Psoas muscle (tissue), 7 donors: ENCODE measurements at regions not wholly inside any gene's neighbourhood (a gene's known extent, or its start where the extent isn't known, plus 50 kb on each side); places are given as distances from the start of the nearest gene placed in this dataset.

Source experiments
- ATAC-seq, 4 donors: fragments of 200-7000 bp; cut with Tn5 transposase; one replicate each; pipeline ENCODE4 v1.9.1; 2020; ENCODE audit warnings: moderate library complexity in 3 of 4, mild to moderate bottlenecking in 2 of 4
- DNase-seq, 2 donors: peaks; one replicate each; pipeline ENCODE4 v3.0.0-alpha.2; 2020
- H3K27ac ChIP-seq: fragments of 200-600 bp; one replicate; pipeline ENCODE4 v1.8.0; 2022
- H3K27me3 ChIP-seq, 3 donors: fragments of 200-600 bp in 1 of 3; one replicate each; pipeline versions ENCODE4 v1.6.1 to v1.8.0; 2013 to 2022; ENCODE audit warnings: low read length in 2 of 3, mild to moderate bottlenecking in 2 of 3, moderate library complexity in 1 of 3; ENCODE audit not compliant: insufficient read depth in 3 of 3
- H3K36me3 ChIP-seq, 2 donors: fragments of 200-600 bp in 1 of 2; one replicate each; pipeline versions ENCODE4 v1.6.1 to v1.8.0; 2013 to 2022; ENCODE audit warnings: low read depth in 1 of 2, mild to moderate bottlenecking in 1 of 2, moderate library complexity in 1 of 2; ENCODE audit not compliant: insufficient read depth in 1 of 2
- H3K4me1 ChIP-seq: fragments of 200-600 bp; one replicate; pipeline ENCODE4 v1.8.0; 2022
- H3K4me3 ChIP-seq: fragments of 200-600 bp; one replicate; pipeline ENCODE4 v1.8.0; 2022; ENCODE audit warnings: mild to moderate bottlenecking
- H3K9me3 ChIP-seq: fragments of 200-600 bp; one replicate; pipeline ENCODE4 v1.8.0; 2022
- WGBS, 3 donors: extraction: QIAGEN DNeasy Blood & Tissue Kit; methylation state at CpG; one replicate each; pipeline versions ENCODE4 v1.1.6 to v1.1.7; 2013; 5-methylcytosine and 5-hydroxymethylcytosine counted together
- intact Hi-C, 2 donors: fragments of 100-400 bp; cut with DNase I; formaldehyde crosslinking; loops; one replicate each; pipeline versions ENCODE4 v1.11.0 to v1.14.2; 2022
- TF ChIP-seq, protein P1 (sequence below): fragments of 200-600 bp; IDR thresholded peaks from one replicate; pipeline ENCODE4 v1.8.0; 2022; ENCODE audit warnings: antibody characterized with exemption
- donor health status: healthy with polysubstance abuse.
- donor health status: DM: no; HTN: no; CAD: no; lungs with moderate emphysema.
- donor health status: Bipolar disorder and iron deficiency.
- donor health status: healthy.
- donor health status: DM: yes; HTN: yes; CAD: no.
- donor health status: DM: no; HTN: no; CAD: no.
- donor health status: DM: yes; HTN: yes; CAD: no.

DNA sequence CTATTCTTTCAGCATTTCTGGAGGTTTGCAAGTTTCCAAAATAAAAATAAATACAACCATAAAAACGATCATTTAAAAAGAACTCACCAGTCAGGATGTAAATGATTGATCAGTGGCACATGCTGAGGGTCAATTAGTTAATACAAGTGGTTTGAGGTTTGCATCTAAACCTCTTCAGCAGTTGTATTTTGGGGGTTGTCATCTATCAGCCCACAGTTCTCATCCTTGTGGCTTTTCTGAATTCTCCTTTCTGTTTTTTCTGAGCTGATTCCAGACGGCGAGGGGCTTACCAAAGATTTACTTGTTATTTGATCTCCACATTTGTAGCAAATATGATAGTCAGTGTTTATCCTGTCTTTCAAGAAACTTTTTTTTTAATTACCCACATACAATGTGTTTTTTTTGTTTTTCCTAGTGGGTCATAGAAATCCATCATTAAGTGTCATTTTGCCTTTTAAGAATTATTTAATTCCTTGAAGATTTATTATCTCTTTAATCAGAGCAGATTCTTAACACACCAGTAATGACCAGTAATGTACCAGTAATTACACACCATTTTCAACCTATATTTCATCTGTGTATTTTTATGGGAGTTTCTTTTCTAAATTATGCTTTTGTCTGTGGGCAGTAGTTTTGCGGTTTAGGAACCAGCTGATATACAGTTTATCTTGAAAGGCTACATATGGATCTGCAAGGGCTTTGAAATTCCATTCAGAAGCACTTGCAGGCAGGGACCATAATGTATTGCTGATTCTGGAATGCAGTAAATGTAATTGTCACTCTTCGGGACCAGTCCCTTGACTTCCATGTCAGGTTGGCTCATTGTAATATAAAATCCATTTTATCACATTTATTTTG lies 56.3 kb upstream of the DAAM1 start:
- DNase-seq (no peak), ATAC-seq (no peak)
- intact Hi-C loops: no loop called here
- H3K9me3 ChIP-seq: no peaks in the 10 kb centered on the region
- TF ChIP-seq, protein P1, sequence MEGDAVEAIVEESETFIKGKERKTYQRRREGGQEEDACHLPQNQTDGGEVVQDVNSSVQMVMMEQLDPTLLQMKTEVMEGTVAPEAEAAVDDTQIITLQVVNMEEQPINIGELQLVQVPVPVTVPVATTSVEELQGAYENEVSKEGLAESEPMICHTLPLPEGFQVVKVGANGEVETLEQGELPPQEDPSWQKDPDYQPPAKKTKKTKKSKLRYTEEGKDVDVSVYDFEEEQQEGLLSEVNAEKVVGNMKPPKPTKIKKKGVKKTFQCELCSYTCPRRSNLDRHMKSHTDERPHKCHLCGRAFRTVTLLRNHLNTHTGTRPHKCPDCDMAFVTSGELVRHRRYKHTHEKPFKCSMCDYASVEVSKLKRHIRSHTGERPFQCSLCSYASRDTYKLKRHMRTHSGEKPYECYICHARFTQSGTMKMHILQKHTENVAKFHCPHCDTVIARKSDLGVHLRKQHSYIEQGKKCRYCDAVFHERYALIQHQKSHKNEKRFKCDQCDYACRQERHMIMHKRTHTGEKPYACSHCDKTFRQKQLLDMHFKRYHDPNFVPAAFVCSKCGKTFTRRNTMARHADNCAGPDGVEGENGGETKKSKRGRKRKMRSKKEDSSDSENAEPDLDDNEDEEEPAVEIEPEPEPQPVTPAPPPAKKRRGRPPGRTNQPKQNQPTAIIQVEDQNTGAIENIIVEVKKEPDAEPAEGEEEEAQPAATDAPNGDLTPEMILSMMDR: no peak
- H3K27ac ChIP-seq: no peak overlapping the region
- H3K4me3 ChIP-seq: no peak overlapping the region
- 84 to 91% (median 91%) methylated on average over 5 of the region's 5 CpGs for WGBS, 3 donors
- no peaks in the 10 kb centered on the region for H3K27me3 ChIP-seq
- H3K36me3 ChIP-seq: no peaks in the 10 kb centered on the region
- H3K4me1 ChIP-seq: no peaks in the 10 kb centered on the region

DNA sequence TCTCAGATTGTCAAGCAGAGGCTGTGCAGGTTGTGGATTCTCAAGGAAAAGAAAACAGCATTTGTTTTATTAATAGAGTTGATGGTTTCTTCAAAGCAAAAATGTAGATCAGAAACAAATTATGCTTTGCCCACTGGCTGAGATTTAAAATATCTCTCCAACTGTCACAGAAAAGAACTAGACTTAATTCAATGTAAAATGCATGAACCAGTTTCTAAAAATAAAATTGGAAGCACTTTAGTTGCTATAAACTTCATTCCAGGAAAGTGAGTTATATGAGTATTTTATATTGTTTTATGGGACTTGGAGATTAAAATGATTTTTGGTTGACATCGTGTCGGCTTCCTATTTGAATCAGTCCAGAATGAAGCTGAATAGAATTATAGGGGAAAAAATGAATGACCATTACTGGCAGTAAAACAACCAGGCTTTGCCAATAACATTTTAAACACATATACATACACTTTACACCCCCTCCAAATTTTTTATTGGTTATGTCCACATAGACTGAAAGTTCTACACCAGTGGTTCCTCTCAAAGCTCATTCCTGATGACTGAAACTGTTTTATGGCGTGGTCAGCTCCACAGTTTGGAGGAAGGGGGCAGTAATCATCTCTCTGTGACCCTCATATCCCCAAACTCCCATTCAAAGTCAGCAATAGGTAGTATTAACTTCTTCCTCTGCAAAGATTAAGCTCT lies 55.5 kb upstream of the DAAM1 start:
- Histone ChIP-seq H3K4me3 (no peak overlapping the region), H3K36me3 (no peaks in the 10 kb centered on the region), H3K27ac (no peak overlapping the region), H3K27me3 (no peaks in the 10 kb centered on the region), H3K4me1 (no peaks in the 10 kb centered on the region), H3K9me3 (no peaks in the 10 kb centered on the region)
- DNase-seq (no peak), ATAC-seq (no peak)
- TF ChIP-seq, protein P1: no peak
- 61 to 65% (median 63%) methylated on average over 3 of the region's 3 CpGs for WGBS, 3 donors
- intact Hi-C loops: no loop called here

DNA sequence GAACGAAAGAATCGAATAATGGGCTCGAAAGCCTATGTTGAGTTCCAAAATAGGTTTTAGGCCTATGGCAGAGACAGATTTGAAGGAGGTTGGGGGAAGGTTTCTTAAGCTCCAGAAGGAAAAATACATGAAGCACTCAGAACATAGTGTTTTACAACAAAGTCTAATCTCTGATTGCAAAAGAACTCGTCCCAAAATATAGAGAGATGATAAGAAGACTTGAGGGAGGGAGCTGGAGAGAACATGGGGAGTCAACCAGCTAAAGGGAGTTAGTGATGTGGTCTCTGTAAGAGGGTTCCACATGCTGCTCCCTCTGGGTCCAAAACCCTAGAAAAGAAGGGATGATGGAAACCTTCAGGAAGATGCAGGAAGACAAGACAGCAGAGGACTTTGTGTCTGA lies 54.8 kb upstream of the DAAM1 start:
- ATAC-seq (no peak), DNase-seq (no peak)
- TF ChIP-seq, protein P1: no peak
- no peak overlapping the region for H3K4me3 ChIP-seq
- intact Hi-C loops: no loop called here
- no peak overlapping the region for H3K27ac ChIP-seq
- H3K27me3 ChIP-seq: no peaks in the 10 kb centered on the region
- H3K36me3 ChIP-seq: no peaks in the 10 kb centered on the region
- no peaks in the 10 kb centered on the region for H3K9me3 ChIP-seq
- H3K4me1 ChIP-seq: no peaks in the 10 kb centered on the region
- WGBS, 3 donors: 87 to 96% (median 92%) methylated on average over 4 of the region's 4 CpGs

DNA sequence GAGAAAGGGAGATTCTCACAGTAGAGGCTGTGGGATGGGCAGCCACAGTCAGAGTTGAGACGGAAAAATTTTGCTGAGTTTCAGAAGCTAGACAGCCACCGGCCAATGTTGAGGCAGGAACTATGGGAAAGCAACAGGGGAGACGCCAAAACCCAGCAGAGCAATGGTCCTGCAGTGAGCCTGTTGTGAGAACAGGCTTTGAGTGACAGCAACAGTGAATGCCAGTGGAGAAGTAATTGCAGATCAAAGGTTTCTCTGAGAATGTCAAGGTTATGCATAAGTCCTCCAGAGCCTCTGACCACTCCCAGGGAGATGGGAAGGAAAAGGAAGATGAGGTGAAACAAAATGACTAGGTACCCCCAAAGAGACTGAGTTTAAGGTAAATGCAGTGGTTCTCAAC lies 54.2 kb upstream of the DAAM1 start:
- intact Hi-C loops: no loop called here
- H3K4me3 ChIP-seq: no peak overlapping the region
- DNase-seq (no peak), ATAC-seq (no peak)
- 84 to 91% (median 86%) methylated on average over 3 of the region's 3 CpGs for WGBS, 3 donors
- no peaks in the 10 kb centered on the region for H3K4me1 ChIP-seq
- H3K36me3 ChIP-seq: no peaks in the 10 kb centered on the region
- TF ChIP-seq, protein P1: no peak
- H3K27me3 ChIP-seq: no peaks in the 10 kb centered on the region
- no peak overlapping the region for H3K27ac ChIP-seq
- no peaks in the 10 kb centered on the region for H3K9me3 ChIP-seq
